ENCODE measurements at regions not wholly inside any gene's neighbourhood (a gene's known extent, or its start where the extent isn't known, plus 50 kb on each side); places are given as distances from the start of the nearest gene placed in this dataset.
"Not testable (repeated sequence)": the region's sequence is repeated elsewhere in the genome, so short reads cannot be mapped to it uniquely, and the experiment has no call there.

GRCh38 chr1:146792725-146793124 is 145.4 kb upstream of the NBPF12 start:
- H3K27ac ChIP-seq (ENCODE audit: insufficient read depth, low read depth, low read length); H3K9me1 ChIP-seq (replicated peaks; ENCODE audit: control insufficient read depth, extremely low read depth, insufficient read depth, low read length); CTCF ChIA-PET; H3K4me2 ChIP-seq (ENCODE audit: insufficient read depth, low read length); H3K9ac ChIP-seq (replicated peaks; ENCODE audit: extremely low read depth, insufficient read depth, low read length); H4K20me1 ChIP-seq (replicated peaks; ENCODE audit: control insufficient read depth, extremely low read depth, insufficient read depth, low read length); POLR2A ChIA-PET; H3K36me3 ChIP-seq (ENCODE audit: control insufficient read depth in 2 of 2, extremely low read depth in 1 of 2, insufficient read depth in 2 of 2, low read length in 2 of 2); FAIRE-seq; DNase-seq (ENCODE audit: low read depth, low spot score); H2AFZ ChIP-seq (ENCODE audit: low read depth, low read length); H3K4me1 ChIP-seq (ENCODE audit: control insufficient read depth, extremely low read depth, insufficient read depth, low read length); H3K4me3 ChIP-seq (replicated peaks in 1 of 3; ENCODE audit: insufficient read depth in 1 of 3, low read depth in 1 of 3, low read length in 3 of 3); intact Hi-C loops (cut with micrococcal nuclease); H3K27me3 ChIP-seq (ENCODE audit: control insufficient read depth in 2 of 2, insufficient read depth in 2 of 2, low read length in 2 of 2); BruUV-seq (replicated peaks); H3K79me2 ChIP-seq (ENCODE audit: control insufficient read depth, insufficient read depth, low read length); dilution Hi-C loops (cut with MboI; ENCODE audit: extremely low pct_ligation_motif_present, low sequenced_read_pairs); H3K9me3 ChIP-seq (replicated peaks; ENCODE audit: control insufficient read depth, insufficient read depth, low read length): not testable (repeated sequence)

- H3K27ac ChIP-seq (ENCODE audit: insufficient read depth, low read depth, low read length); FAIRE-seq; H3K4me3 ChIP-seq (replicated peaks in 1 of 3; ENCODE audit: insufficient read depth in 1 of 3, low read depth in 1 of 3, low read length in 3 of 3); dilution Hi-C loops (cut with MboI; ENCODE audit: extremely low pct_ligation_motif_present, low sequenced_read_pairs); H4K20me1 ChIP-seq (replicated peaks; ENCODE audit: control insufficient read depth, extremely low read depth, insufficient read depth, low read length); H3K4me2 ChIP-seq (ENCODE audit: insufficient read depth, low read length); POLR2A ChIA-PET; H3K4me1 ChIP-seq (ENCODE audit: control insufficient read depth, extremely low read depth, insufficient read depth, low read length); H3K9ac ChIP-seq (replicated peaks; ENCODE audit: extremely low read depth, insufficient read depth, low read length); BruUV-seq (replicated peaks); CTCF ChIA-PET; H3K27me3 ChIP-seq (ENCODE audit: control insufficient read depth in 2 of 2, insufficient read depth in 2 of 2, low read length in 2 of 2); DNase-seq (ENCODE audit: low read depth, low spot score); H3K9me1 ChIP-seq (replicated peaks; ENCODE audit: control insufficient read depth, extremely low read depth, insufficient read depth, low read length); H3K79me2 ChIP-seq (ENCODE audit: control insufficient read depth, insufficient read depth, low read length); intact Hi-C loops (cut with micrococcal nuclease); H3K9me3 ChIP-seq (replicated peaks; ENCODE audit: control insufficient read depth, insufficient read depth, low read length); H3K36me3 ChIP-seq (ENCODE audit: control insufficient read depth in 2 of 2, extremely low read depth in 1 of 2, insufficient read depth in 2 of 2, low read length in 2 of 2); H2AFZ ChIP-seq (ENCODE audit: low read depth, low read length): not testable (repeated sequence)
Observed at GRCh38 chr1:146784212-146784940, 153.7 kb upstream of the NBPF12 start.

GRCh38 chr1:146781235-146781634 is 156.9 kb upstream of the NBPF12 start:
- H3K9me3 ChIP-seq (replicated peaks; ENCODE audit: control insufficient read depth, insufficient read depth, low read length); dilution Hi-C loops (cut with MboI; ENCODE audit: extremely low pct_ligation_motif_present, low sequenced_read_pairs); H3K79me2 ChIP-seq (ENCODE audit: control insufficient read depth, insufficient read depth, low read length); H3K4me3 ChIP-seq (replicated peaks in 1 of 3; ENCODE audit: insufficient read depth in 1 of 3, low read depth in 1 of 3, low read length in 3 of 3); BruUV-seq (replicated peaks); FAIRE-seq; H4K20me1 ChIP-seq (replicated peaks; ENCODE audit: control insufficient read depth, extremely low read depth, insufficient read depth, low read length); H2AFZ ChIP-seq (ENCODE audit: low read depth, low read length); H3K36me3 ChIP-seq (ENCODE audit: control insufficient read depth in 2 of 2, extremely low read depth in 1 of 2, insufficient read depth in 2 of 2, low read length in 2 of 2); H3K9me1 ChIP-seq (replicated peaks; ENCODE audit: control insufficient read depth, extremely low read depth, insufficient read depth, low read length); intact Hi-C loops (cut with micrococcal nuclease); POLR2A ChIA-PET; H3K27ac ChIP-seq (ENCODE audit: insufficient read depth, low read depth, low read length); H3K4me1 ChIP-seq (ENCODE audit: control insufficient read depth, extremely low read depth, insufficient read depth, low read length); H3K27me3 ChIP-seq (ENCODE audit: control insufficient read depth in 2 of 2, insufficient read depth in 2 of 2, low read length in 2 of 2); H3K9ac ChIP-seq (replicated peaks; ENCODE audit: extremely low read depth, insufficient read depth, low read length); CTCF ChIA-PET; H3K4me2 ChIP-seq (ENCODE audit: insufficient read depth, low read length); DNase-seq (ENCODE audit: low read depth, low spot score): not testable (repeated sequence)

- H3K79me2 ChIP-seq (ENCODE audit: control insufficient read depth, insufficient read depth, low read length); H2AFZ ChIP-seq (ENCODE audit: low read depth, low read length); FAIRE-seq; H3K9me1 ChIP-seq (replicated peaks; ENCODE audit: control insufficient read depth, extremely low read depth, insufficient read depth, low read length); H3K4me1 ChIP-seq (ENCODE audit: control insufficient read depth, extremely low read depth, insufficient read depth, low read length); H3K9me3 ChIP-seq (replicated peaks; ENCODE audit: control insufficient read depth, insufficient read depth, low read length); H3K9ac ChIP-seq (replicated peaks; ENCODE audit: extremely low read depth, insufficient read depth, low read length); H3K4me2 ChIP-seq (ENCODE audit: insufficient read depth, low read length); DNase-seq (ENCODE audit: low read depth, low spot score); H4K20me1 ChIP-seq (replicated peaks; ENCODE audit: control insufficient read depth, extremely low read depth, insufficient read depth, low read length); intact Hi-C loops (cut with micrococcal nuclease); H3K27ac ChIP-seq (ENCODE audit: insufficient read depth, low read depth, low read length); POLR2A ChIA-PET; CTCF ChIA-PET; dilution Hi-C loops (cut with MboI; ENCODE audit: extremely low pct_ligation_motif_present, low sequenced_read_pairs); H3K4me3 ChIP-seq (replicated peaks in 1 of 3; ENCODE audit: insufficient read depth in 1 of 3, low read depth in 1 of 3, low read length in 3 of 3); H3K36me3 ChIP-seq (ENCODE audit: control insufficient read depth in 2 of 2, extremely low read depth in 1 of 2, insufficient read depth in 2 of 2, low read length in 2 of 2); H3K27me3 ChIP-seq (ENCODE audit: control insufficient read depth in 2 of 2, insufficient read depth in 2 of 2, low read length in 2 of 2); BruUV-seq (replicated peaks): not testable (repeated sequence)
Observed at GRCh38 chr1:146777826-146778602, 160.1 kb upstream of the NBPF12 start.
